ENCODE measurements at regions not wholly inside any gene's neighbourhood (a gene's known extent, or its start where the extent isn't known, plus 50 kb on each side); places are given as distances from the start of the nearest gene placed in this dataset.

DNA sequence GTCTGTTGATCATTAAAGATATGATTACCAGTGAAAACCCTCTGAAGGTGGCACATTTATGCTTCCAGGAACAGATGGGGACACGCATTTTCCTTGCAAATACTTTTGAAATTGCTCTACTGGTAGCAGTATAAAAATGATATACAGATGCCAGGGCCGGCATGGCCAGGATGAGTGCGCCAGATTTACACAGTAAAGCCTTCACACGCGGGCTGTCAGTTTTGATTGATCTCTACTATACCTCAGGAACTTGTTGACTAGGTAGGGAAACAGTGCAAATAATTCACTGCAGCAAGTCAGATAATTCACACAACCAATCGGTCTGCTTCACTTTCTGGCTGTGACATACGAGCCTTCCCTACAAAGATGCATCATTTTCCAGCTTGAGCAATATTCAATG, 123.2 kb upstream of the BARHL2 start:
- H3K27me3 ChIP-seq (ENCODE audit: control insufficient read depth in 2 of 2, insufficient read depth in 2 of 2, low read length in 2 of 2) = peaks cover 72 to 79% of the 10 kb centered on the region in 2 experiments
- no peaks in the 10 kb centered on the region for H3K4me1 ChIP-seq (ENCODE audit: control insufficient read depth, extremely low read depth, insufficient read depth, low read length)
- H3K9me3 ChIP-seq (replicated peaks; ENCODE audit: control insufficient read depth, insufficient read depth, low read length) = no peaks in the 10 kb centered on the region
- CTCF ChIA-PET = no interaction called here
- no TSS peak for BruUV-seq (replicated peaks)
- DNase-seq (ENCODE audit: low read depth, low spot score) (no peak), FAIRE-seq (no peak)
- no peaks in the 10 kb centered on the region for H4K20me1 ChIP-seq (replicated peaks; ENCODE audit: control insufficient read depth, extremely low read depth, insufficient read depth, low read length)
- intact Hi-C loops (cut with micrococcal nuclease) (loop anchor here (1.0 kb wide), 1 partner anchor 11 kb away; no protein-coding TSS in a partner anchor), dilution Hi-C loops (cut with MboI; ENCODE audit: extremely low pct_ligation_motif_present, low sequenced_read_pairs) (no loop called here)
- no peak for TF ChIP-seq MYC (IDR thresholded peaks at IDR 0.05; ENCODE audit: low read depth, low read length)
- H3K4me3 ChIP-seq (replicated peaks in 1 of 3; ENCODE audit: insufficient read depth in 1 of 3, low read depth in 1 of 3, low read length in 3 of 3) = no peak overlapping the region
- no peak overlapping the region for H2AFZ ChIP-seq (ENCODE audit: low read depth, low read length)
- H3K4me2 ChIP-seq (ENCODE audit: insufficient read depth, low read length) = no peak overlapping the region
- no peak overlapping the region for H3K27ac ChIP-seq (ENCODE audit: insufficient read depth, low read depth, low read length)
- H3K36me3 ChIP-seq (ENCODE audit: control insufficient read depth in 2 of 2, extremely low read depth in 1 of 2, insufficient read depth in 2 of 2, low read length in 2 of 2) = no peaks in the 10 kb centered on the region
- POLR2A ChIA-PET = no interaction called here
- no peaks in the 10 kb centered on the region for H3K79me2 ChIP-seq (ENCODE audit: control insufficient read depth, insufficient read depth, low read length)
- H3K9me1 ChIP-seq (replicated peaks; ENCODE audit: control insufficient read depth, extremely low read depth, insufficient read depth, low read length) = no peaks in the 10 kb centered on the region
- H3K9ac ChIP-seq (replicated peaks; ENCODE audit: extremely low read depth, insufficient read depth, low read length) = no peak overlapping the region

DNA sequence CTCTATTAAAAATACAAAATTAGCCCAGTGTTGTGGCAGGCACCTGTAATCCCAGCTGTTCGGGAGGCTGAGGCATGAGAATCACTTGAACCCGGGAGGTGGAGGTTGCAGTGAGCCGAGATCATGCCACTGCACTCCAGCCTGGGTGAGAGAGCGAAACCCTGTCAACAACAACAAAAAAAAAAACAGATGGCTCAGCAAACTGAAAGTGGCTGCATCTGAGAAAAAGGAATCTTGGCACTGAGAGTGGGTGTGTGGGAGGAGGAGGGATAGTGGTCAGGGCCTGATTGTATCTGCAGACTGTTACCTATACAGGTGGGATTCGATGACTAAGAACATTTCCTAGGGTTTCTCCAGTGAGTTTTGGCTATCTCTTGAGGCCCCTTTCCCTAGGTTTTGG, 122.2 kb upstream of the BARHL2 start:
- Histone ChIP-seq H3K36me3 (ENCODE audit: control insufficient read depth in 2 of 2, extremely low read depth in 1 of 2, insufficient read depth in 2 of 2, low read length in 2 of 2) (no peaks in the 10 kb centered on the region), H2AFZ (ENCODE audit: low read depth, low read length) (no peak overlapping the region), H3K27me3 (ENCODE audit: control insufficient read depth in 2 of 2, insufficient read depth in 2 of 2, low read length in 2 of 2) (peaks cover 80 to 85% of the 10 kb centered on the region in 2 experiments), H4K20me1 (replicated peaks; ENCODE audit: control insufficient read depth, extremely low read depth, insufficient read depth, low read length) (no peaks in the 10 kb centered on the region), H3K9me1 (replicated peaks; ENCODE audit: control insufficient read depth, extremely low read depth, insufficient read depth, low read length) (no peaks in the 10 kb centered on the region), H3K9ac (replicated peaks; ENCODE audit: extremely low read depth, insufficient read depth, low read length) (no peak overlapping the region), H3K27ac (ENCODE audit: insufficient read depth, low read depth, low read length) (no peak overlapping the region), H3K79me2 (ENCODE audit: control insufficient read depth, insufficient read depth, low read length) (no peaks in the 10 kb centered on the region), H3K4me2 (ENCODE audit: insufficient read depth, low read length) (no peak overlapping the region), H3K4me3 (replicated peaks in 1 of 3; ENCODE audit: insufficient read depth in 1 of 3, low read depth in 1 of 3, low read length in 3 of 3) (no peak overlapping the region), H3K9me3 (replicated peaks; ENCODE audit: control insufficient read depth, insufficient read depth, low read length) (no peaks in the 10 kb centered on the region), H3K4me1 (ENCODE audit: control insufficient read depth, extremely low read depth, insufficient read depth, low read length) (no peaks in the 10 kb centered on the region)
- POLR2A ChIA-PET = no interaction called here
- CTCF ChIA-PET = no interaction called here
- intact Hi-C loops (cut with micrococcal nuclease) = no loop called here
- no TSS peak for BruUV-seq (replicated peaks)
- dilution Hi-C loops (cut with MboI; ENCODE audit: extremely low pct_ligation_motif_present, low sequenced_read_pairs) = no loop called here
- TF ChIP-seq, protein P1, sequence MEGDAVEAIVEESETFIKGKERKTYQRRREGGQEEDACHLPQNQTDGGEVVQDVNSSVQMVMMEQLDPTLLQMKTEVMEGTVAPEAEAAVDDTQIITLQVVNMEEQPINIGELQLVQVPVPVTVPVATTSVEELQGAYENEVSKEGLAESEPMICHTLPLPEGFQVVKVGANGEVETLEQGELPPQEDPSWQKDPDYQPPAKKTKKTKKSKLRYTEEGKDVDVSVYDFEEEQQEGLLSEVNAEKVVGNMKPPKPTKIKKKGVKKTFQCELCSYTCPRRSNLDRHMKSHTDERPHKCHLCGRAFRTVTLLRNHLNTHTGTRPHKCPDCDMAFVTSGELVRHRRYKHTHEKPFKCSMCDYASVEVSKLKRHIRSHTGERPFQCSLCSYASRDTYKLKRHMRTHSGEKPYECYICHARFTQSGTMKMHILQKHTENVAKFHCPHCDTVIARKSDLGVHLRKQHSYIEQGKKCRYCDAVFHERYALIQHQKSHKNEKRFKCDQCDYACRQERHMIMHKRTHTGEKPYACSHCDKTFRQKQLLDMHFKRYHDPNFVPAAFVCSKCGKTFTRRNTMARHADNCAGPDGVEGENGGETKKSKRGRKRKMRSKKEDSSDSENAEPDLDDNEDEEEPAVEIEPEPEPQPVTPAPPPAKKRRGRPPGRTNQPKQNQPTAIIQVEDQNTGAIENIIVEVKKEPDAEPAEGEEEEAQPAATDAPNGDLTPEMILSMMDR (IDR thresholded peaks at IDR 0.05; ENCODE audit: extremely low read depth in 1 of 2, insufficient read depth in 1 of 2, low read depth in 1 of 2, low read length in 2 of 2) = no peak
- TF ChIP-seq JUN (IDR thresholded peaks at IDR 0.05; ENCODE audit: borderline replicate concordance, insufficient read depth, insufficient read length, low read depth) (no peak), FOS (IDR thresholded peaks at IDR 0.05; ENCODE audit: borderline replicate concordance, insufficient read depth, low read length) (no peak), EZH2 (IDR thresholded peaks at IDR 0.05; ENCODE audit: borderline replicate concordance, low read depth, low read length, severe bottlenecking) (peak; percentile 28)
- DNase-seq (ENCODE audit: low read depth, low spot score) = no peak
- no peak for FAIRE-seq
